OCI-LY1 (cell line): ENCODE measurements at regions not wholly inside any gene's neighbourhood (a gene's known extent, or its start where the extent isn't known, plus 50 kb on each side); places are given as distances from the start of the nearest gene placed in this dataset.

Experiments used
- CTCF ChIP-seq: fragments of 200-600 bp; sonication (generic), shearing (Covaris generic); IDR thresholded peaks from 2 replicates; pipeline ENCODE4 v1.5.1; 2017; ENCODE audit warnings: mild to moderate bottlenecking, antibody characterized with exemption, low read length, moderate library complexity, mixed read lengths
- EZH2 ChIP-seq: fragments of 200-600 bp; sonication (generic), shearing (Covaris generic); IDR thresholded peaks from 2 replicates; pipeline ENCODE4 v1.8.0; 2017; ENCODE audit warnings: borderline replicate concordance, mixed run types, mild to moderate bottlenecking, antibody characterized with exemption, low read length, moderate library complexity, mixed read lengths

GRCh38 chr15:38080651-38081275, 146.3 kb downstream of the TMCO5A start:
- TF ChIP-seq CTCF (no peak), EZH2 (no peak)
